ENCODE measurements at regions not wholly inside any gene's neighbourhood (a gene's known extent, or its start where the extent isn't known, plus 50 kb on each side); places are given as distances from the start of the nearest gene placed in this dataset.
A peak's percentile ranks its signal among the peaks of the same experiment; 100 is the strongest.
"Not testable (repeated sequence)": the region's sequence is repeated elsewhere in the genome, so short reads cannot be mapped to it uniquely, and the experiment has no call there.

DNA sequence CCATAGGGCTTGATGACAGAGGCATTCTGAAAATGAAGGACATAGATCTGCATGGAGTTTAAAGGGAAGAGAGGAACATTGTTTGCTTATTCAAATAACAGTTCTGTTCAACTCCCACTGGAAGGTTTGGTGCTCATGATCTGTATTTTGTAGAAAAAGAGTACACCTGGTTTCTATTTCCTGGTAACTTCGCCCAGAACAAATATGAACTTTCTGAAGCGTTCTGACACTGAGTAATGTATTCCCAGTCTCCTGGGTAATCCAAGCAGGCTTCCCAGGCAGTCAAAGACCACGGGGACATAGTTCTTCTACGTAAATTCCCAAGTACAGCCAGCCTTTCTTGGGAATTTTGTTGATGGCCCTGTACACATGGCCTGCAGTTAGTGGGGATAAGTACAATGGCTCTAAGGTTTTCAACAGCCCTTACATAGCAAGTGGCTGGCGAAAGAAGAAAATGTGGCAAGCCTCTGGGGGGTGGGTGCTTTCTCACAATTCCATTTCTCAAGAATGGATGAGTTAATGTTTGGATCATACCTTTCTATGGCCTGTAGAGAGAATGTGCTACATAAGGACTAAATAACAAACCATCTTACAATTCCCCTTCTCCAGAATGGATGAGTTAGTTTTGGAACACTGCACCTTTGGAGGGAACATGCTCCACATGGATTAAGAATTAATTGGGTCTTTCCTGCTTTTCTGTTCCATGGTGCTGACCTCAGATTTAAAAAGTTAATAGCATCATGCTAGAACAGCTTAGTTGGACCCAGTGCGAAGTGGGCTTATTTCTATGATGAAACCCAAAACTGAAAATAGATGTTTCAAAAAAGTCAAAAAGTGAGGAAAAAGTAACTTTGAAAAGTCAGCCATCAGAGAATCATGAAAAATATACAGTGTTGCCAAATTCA lies 52.7 kb downstream of the COL6A6 start:
- no peak for DNase-seq

DNA sequence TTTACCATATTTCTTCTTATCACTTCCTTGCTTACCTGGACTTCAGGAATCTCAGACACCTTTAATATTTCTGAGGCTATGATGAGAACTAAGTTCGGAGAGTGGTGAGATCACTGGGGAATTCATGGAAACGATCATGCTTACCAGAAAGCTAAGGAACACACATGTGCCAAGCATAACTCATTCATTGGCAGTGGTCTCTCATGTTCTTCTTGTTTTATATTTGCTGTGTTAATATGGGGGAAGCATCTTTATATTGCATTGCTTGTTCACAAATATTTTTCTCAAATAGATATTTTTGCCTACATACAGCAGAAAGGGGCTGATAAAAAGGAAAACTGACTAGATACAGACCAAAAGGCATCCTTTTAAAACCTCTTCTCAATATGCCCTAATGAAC lies 55.8 kb downstream of the COL6A6 start:
- DNase-seq, result no peak

DNA sequence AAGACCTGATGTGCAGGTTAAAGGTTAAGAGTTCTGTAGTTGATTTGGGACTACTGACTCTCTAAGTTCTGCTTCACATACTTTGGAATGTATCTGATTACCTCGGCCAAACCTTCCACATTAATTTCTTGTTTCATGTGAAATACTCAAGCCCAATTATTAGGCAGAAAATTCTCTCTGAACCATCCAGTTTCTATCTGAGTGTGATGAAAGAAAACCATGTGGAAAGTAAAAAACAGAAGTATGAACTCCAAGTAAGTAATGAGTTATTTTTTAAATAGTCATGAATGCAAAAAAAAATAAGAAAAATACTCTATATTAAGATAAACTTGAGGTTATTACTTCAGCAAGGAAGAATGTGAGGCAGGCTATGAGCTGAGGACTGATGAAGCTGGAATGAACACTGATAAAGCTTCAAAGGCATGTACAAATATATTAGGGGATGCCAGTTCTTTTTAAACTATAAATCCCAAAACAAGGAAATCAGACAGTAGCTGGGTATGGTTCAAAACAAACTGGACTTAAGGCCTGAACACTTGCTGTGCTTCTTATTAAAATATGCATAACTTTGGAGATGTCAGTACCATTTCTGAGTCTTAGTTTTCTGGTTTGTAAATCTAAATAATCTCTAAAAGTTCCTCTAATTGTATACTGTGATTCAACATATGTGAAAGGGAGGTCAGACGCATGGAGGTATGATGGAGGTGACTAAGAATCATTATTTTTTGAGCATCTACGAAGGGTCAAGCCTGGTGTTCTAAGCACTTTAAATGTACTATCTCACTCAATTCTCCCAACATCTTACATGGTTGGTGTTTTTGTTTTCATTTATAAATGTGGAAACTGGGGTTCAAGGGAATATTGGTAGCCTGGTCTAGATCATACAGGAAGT lies 59.6 kb downstream of the COL6A6 start:
- DNase-seq, result no peak

DNA sequence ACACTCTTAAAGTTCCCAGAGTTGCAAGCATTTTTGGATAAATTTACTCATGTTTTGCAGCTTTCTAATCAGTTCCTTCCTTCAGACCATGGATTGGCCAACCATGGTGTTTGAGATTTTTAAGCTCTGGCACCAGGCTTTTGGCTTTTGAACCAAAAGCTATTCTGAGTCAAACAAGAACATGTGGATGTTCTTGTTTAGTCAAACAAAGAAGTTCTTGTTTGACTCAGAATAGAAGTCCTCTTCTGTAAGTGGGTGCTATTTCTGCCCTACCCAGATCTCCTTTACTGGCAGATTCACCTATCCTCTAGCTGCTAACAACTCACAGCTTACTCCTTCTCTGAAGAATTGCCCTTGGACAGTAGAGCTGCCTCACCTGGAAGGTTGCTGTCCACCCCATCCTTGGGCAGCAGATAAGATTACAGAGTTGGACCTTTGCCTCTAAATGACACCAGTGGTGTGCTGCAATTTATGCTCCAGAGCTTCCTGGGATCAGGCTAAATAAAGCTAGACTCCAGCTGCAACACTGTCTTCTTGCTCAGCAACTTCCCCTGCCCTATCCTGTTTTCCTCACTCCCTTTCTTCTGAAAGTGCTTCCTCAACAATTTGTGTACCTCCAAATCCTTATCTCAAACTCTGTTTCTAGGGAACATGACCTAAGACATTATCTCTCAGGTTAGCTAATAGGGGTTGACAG lies 65.6 kb downstream of the COL6A6 start:
- DNase-seq, result no peak

DNA sequence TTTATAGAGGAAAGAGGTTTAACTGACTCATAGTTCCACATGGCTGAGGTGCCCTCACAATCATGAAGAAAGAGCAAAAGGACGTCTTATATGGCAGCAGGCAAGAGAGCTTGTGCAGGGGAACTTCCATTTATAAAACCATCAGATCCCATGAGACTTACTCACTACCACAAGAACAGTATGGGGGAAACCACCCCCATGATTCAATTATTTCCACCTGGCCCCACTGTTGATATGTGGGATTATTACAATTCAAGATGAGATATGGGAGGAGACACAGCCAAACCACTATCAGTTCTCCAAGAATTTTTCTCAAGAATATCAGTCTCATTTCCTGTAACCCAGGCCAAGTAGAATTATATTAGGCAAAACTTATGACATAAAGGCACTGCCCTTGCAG lies 77.8 kb downstream of the COL6A6 start:
- not testable (repeated sequence) for DNase-seq

DNA sequence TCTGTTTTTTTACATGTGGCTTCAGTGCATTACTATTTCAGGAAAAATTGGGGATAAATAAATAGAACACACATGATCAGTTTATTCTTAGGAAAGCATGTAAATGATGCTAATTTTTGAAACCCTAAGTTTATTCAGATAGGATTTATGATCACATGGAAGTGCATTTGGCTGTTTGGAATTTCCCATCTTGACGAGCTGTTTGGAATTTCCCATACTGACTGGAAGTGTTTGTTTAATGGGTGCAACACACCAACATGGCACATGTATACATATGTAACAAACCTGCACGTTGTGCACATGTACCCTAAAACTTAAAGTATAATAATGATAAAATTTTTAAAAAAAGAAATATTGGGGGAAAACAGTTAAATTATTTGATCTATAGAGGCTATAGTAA lies 79.5 kb downstream of the COL6A6 start:
- no peak for DNase-seq

DNA sequence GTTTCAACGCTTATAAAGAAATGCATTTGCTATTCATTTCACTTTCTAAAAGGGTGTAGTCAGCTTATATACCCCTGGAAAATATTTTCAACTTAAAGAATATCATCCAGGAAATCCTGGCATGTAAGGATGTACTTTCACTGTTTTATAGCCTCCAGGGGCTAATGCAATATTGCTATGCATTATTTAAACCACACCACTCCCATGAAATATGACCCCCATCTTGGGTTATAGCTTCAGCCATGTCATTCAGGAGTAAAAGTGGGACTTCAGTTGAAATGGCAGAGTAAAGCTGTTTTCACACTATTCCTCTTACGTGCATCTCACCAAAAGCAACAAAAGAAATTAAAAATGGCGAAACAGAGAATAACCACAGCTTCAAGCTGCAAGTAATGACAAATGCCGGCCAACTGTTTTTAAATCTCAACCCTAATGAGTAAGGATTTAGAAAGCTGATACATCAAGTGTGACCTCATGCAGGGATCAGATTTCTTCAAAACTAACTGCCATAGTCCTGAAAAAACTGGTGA lies 84.5 kb downstream of the COL6A6 start:
- no peak for DNase-seq

DNA sequence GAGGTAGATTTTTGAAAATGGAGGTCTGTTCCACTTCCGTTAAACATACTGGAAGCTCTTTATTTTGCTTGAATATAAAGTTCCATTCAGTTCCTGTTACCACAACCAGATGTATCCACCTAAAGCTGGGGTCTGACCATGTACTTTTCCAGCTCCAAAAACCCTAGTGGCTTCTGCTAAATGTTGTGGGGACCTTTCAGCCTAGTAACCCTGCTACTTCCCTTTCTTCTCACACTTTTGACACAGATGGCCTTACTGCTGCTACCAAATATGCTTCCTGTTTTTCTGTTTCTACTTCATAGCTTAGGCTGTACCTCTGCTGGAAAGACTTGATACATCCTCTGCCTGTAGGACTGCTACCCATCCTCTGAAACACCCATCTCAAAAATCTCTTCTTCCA lies 87.8 kb downstream of the COL6A6 start:
- peak; percentile 99 to 100 for DNase-seq

DNA sequence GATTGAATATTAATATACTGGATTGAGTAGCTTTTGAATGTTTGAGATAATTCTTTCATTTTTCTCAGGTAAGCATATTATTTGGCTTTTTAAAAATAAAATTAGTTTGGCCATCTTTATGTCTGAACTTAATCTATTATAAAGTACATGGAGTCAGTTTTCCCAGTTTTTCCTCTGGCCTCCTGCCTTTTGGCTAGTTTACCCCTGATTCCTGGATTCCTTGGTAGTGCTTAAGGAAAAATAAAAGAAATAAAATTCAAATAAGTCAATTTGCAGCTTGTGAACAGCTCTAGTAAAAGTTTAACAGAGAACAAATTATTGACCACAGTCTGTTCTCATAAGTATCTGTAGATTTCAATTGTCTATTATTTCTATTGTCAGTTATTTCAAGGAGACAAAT lies 89.4 kb downstream of the COL6A6 start:
- no peak for DNase-seq

DNA sequence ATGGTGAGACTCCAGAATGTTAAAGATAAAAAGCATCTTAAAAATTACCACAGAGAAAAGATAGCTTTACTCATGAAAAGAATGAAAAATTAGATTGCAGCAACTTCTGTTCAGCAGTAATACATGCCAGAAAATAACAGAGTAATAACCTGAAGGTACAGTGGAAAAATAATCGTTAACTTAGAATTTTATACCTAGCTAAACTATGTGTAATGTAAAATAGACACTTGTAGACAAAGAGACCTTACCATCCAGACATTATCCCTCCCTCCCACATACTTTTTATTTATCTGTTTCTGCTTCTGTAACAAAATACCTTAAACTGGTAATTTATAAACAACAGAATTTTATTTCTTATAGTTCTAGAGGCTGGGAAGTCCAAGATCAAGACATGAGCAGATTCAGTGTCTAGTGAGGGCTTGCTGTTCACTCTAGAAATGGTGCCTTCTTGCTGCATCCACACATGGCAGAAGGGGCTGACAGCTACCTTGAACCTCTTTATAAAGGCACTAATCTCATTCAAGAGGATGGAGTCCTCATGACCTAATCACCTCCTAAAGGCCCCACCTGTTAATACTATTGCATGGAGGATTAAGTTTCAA lies 90.7 kb downstream of the COL6A6 start:
- DNase-seq, result no peak

DNA sequence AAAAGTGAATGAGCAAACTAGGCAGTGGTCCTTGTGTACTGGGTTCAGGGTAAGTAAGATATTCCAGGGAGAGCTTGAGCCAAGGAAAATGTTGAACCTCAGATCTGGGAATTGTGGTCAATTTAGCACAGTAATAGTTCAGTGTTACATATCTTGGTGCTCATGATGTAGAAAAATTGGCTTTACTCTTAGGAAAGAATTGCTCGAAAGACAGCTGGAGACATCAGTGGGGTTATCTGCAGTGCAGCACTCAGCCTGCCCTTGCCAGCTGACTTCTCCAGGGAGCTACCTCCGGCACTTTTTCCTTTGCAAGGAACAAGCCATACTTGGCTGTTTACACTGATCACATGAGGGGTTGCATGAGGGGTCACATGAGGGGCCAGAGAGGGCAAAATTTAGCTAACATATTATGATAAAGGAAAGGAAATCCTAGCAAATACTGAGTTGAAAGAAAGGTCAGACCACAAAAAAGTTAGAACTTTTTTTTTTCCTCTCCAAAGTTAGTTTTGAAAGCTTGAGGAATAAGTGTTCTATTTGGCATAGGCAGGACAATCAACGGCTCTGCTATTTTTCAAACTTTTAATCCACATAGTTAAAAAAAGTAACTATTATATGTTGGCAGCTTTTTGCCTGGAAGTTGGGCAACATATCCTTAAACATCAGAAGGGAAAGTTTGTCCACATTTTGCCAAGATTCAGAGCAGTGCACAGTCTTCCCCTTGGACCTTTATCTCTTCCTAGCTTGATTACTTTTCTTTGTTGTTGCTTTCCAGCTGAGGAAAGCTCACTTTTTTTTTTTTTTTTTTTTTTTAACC lies 92.4 kb downstream of the COL6A6 start:
- DNase-seq, result no peak

DNA sequence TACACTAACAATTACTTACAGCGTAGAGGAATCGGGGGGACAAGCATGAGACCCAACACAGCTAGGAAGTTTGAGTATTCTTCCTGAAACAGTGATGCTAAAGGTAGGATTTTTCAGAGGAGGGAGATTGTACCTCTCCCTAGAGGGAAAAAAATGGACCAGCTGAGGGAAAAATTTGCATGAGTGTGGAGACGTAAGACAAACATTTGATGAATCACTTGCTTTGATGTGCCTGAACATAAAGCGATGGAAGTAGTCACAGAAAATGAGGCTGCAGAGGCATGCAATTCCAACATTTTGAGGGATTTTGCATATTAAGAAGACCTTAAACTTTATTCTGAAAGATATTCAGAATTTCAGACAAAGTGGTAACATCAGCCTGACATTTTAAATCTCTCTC lies 102.2 kb downstream of the COL6A6 start:
- DNase-seq, result no peak

DNA sequence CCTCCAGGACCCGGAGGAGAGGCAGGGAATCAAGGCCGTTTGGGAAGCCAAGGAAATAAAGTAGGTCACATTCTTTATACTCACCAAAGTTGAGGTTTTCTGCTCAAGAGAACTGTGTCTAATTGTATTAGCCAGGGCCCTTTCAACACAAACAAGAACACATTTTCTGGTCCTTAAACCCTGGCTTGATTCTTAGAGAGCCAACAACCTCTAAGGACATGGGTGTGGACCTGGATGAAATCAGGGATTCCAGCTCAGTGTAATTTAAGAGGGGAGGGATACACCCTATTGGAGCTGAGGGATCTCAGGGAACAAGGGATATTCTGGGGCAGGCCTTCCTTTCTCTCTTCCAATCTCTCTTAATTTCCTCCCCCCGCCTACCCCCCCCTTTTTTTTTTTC lies 104.8 kb downstream of the COL6A6 start:
- no peak for DNase-seq

DNA sequence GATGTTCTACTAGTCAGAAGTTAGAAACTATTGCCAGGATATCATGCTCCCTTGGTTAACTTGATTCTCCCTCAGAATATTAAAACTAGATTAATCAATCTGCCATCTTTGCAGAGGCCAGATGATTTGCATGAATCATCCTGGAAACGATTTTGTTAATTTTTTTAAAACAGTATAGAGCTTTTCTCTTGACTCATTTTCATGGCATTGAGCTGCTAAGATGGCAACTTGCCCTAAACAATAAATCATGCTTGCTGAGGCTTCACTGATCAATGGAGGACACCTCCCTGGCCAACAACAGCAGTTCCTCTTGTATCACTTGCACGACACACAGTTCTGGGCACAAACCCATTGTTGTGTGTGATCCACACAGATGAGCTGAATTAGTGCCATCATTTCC lies 109.1 kb downstream of the COL6A6 start:
- DNase-seq, result no peak

DNA sequence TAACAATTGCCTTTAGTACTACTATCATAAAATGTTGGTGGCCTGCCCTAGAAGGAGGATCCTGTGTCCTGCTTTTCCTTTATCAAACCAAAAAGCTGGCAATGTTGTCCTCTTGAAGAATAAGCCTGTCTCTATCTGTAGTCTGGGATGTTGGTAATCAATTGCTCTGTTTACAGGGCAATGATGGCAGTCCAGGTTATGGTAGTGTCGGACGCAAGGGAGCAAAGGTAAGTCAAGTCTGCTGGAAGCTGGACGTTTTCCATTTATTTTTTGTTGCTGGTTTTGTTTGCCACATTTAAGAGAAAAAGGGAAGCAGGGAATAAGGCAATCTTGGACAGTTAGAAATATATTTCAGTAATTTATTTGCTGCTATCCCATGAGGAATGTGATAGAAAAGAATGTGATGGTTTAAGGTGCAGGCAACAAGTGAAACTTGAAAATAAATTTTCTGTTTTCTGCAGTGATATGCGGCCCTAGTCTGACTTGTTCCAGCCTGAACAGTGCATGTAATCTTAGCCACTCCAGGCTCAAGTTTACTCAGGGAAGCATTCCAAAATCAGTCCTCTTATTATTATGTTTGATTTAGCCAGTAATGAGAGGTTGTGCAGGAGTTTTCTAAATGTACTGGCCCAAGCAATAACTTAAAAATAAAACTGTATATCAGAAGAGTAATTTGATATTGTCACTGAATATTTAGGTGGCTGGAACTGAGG lies 110.3 kb downstream of the COL6A6 start:
- DNase-seq, result no peak

DNA sequence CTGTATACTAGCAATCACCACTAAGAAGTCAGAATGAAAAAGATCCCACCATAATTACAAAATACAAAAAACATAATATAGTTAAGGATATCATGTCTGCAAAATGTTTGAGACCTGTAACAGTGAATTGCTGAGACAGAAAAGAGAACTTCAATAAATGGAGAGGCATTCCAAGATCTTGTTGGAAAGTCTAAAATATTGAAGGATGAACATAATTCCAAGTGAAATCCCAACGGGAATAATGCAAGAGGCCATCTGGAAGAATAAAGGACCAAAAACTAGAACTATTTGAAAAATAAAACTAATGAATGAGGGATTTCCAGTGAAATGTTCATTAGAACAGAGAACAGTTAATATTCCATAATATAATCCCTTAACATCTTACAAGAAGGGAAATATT lies 110.9 kb downstream of the COL6A6 start:
- DNase-seq, result no peak

Data from Kasumi-1 (cell line).